NT2/D1 (cell line): ENCODE measurements at regions not wholly inside any gene's neighbourhood (a gene's known extent, or its start where the extent isn't known, plus 50 kb on each side); places are given as distances from the start of the nearest gene placed in this dataset.

Experiments used
- DNase-seq: peaks from one replicate; pipeline ENCODE4 v3.0.0-alpha.2; 2011; ENCODE audit warnings: low read depth, low spot score
- H3K27me3 ChIP-seq: 2 replicates; pipeline ENCODE4 v1.6.0; 2011; ENCODE audit warnings: mild to moderate bottlenecking; ENCODE audit not compliant: insufficient read length, insufficient read depth
- H3K36me3 ChIP-seq: 2 replicates; pipeline ENCODE4 v1.6.1; 2011; ENCODE audit warnings: mild to moderate bottlenecking, low read length, mixed read lengths; ENCODE audit not compliant: insufficient read depth, insufficient read length
- H3K4me1 ChIP-seq: 2 replicates; pipeline ENCODE4 v1.5.1; 2011; ENCODE audit not compliant: insufficient read depth, insufficient read length
- H3K4me3 ChIP-seq: 2 replicates; pipeline ENCODE4 v1.5.1; 2011; ENCODE audit warnings: low read depth; ENCODE audit not compliant: insufficient read length
- H3K9ac ChIP-seq: 2 replicates; pipeline ENCODE4 v1.6.0; 2011; ENCODE audit warnings: low read depth; ENCODE audit not compliant: insufficient read length
- H3K9me3 ChIP-seq: 2 replicates; pipeline ENCODE4 v1.5.1; 2011; ENCODE audit warnings: mild to moderate bottlenecking, low read length; ENCODE audit not compliant: insufficient read depth
- SUZ12 ChIP-seq: IDR thresholded peaks from 2 replicates; pipeline ENCODE4 v1.6.1; 2011; ENCODE audit not compliant: insufficient read length, insufficient read depth; ENCODE audit errors: extremely low read depth
- YY1 ChIP-seq: IDR thresholded peaks from 2 replicates; pipeline ENCODE4 v1.6.1; 2011; ENCODE audit not compliant: insufficient read length, insufficient read depth
- ZNF274 ChIP-seq: IDR thresholded peaks from 2 replicates; pipeline ENCODE4 v1.6.1; 2011; ENCODE audit warnings: mild to moderate bottlenecking, low read depth, low read length

GRCh38 chr22:47335460-47335859 is 573.0 kb downstream of the TBC1D22A start:
- peaks cover 5% of the 10 kb centered on the region; the same call in 1 of the 2 replicates for H3K9me3 ChIP-seq
- DNase-seq: no peak
- H3K9ac ChIP-seq: no peak overlapping the region
- H3K27me3 ChIP-seq: no peaks in the 10 kb centered on the region
- peaks cover under 1% of the 10 kb centered on the region for H3K4me1 ChIP-seq
- no peak for TF ChIP-seq SUZ12
- no peak for TF ChIP-seq ZNF274
- no peak for TF ChIP-seq YY1
- no peaks in the 10 kb centered on the region for H3K36me3 ChIP-seq
- H3K4me3 ChIP-seq: no peak overlapping the region

- no peak for TF ChIP-seq ZNF274
- TF ChIP-seq SUZ12: no peak
- no peak for TF ChIP-seq YY1
- Histone ChIP-seq H3K4me1 (peaks cover 5% of the 10 kb centered on the region), H3K4me3 (no peak overlapping the region), H3K9me3 (peaks cover 5% of the 10 kb centered on the region; the same call in 1 of the 2 replicates), H3K27me3 (no peaks in the 10 kb centered on the region), H3K36me3 (no peaks in the 10 kb centered on the region), H3K9ac (no peak overlapping the region)
- no peak for DNase-seq
These were observed 572.2 kb downstream of the TBC1D22A start for GRCh38 chr22:47334601-47335000.

- no peak for TF ChIP-seq SUZ12
- no peak for TF ChIP-seq YY1
- TF ChIP-seq ZNF274: no peak
- Histone ChIP-seq H3K9me3 (peaks cover 5% of the 10 kb centered on the region; the same call in 1 of the 2 replicates), H3K4me3 (no peak overlapping the region), H3K4me1 (peaks cover 5% of the 10 kb centered on the region), H3K9ac (no peak overlapping the region), H3K36me3 (no peaks in the 10 kb centered on the region), H3K27me3 (no peaks in the 10 kb centered on the region)
- no peak for DNase-seq
These were observed 571.2 kb downstream of the TBC1D22A start for GRCh38 chr22:47333625-47334024.

GRCh38 chr22:47332246-47332980 is 570.0 kb downstream of the TBC1D22A start:
- Histone ChIP-seq H3K9me3 (peaks cover 5% of the 10 kb centered on the region; the same call in 1 of the 2 replicates), H3K27me3 (no peaks in the 10 kb centered on the region), H3K4me1 (peaks cover 5% of the 10 kb centered on the region), H3K36me3 (no peaks in the 10 kb centered on the region), H3K4me3 (no peak overlapping the region), H3K9ac (no peak overlapping the region)
- TF ChIP-seq YY1: no peak
- TF ChIP-seq SUZ12: no peak
- TF ChIP-seq ZNF274: no peak
- no peak for DNase-seq

- Histone ChIP-seq H3K27me3 (no peaks in the 10 kb centered on the region), H3K9me3 (peaks cover 5% of the 10 kb centered on the region; the same call in 1 of the 2 replicates), H3K36me3 (no peaks in the 10 kb centered on the region), H3K4me3 (no peak overlapping the region), H3K9ac (no peak overlapping the region), H3K4me1 (peaks cover 5% of the 10 kb centered on the region)
- DNase-seq: no peak
- TF ChIP-seq ZNF274: no peak
- TF ChIP-seq YY1: no peak
- TF ChIP-seq SUZ12: no peak
These were observed 569.3 kb downstream of the TBC1D22A start for GRCh38 chr22:47331750-47332149.

- no peaks in the 10 kb centered on the region for H3K36me3 ChIP-seq
- H3K9me3 ChIP-seq: peaks cover 5% of the 10 kb centered on the region; the same call in 1 of the 2 replicates
These were observed 567.5 kb downstream of the TBC1D22A start for GRCh38 chr22:47329727-47330650.

GRCh38 chr22:47328550-47329243 is 566.2 kb downstream of the TBC1D22A start:
- Histone ChIP-seq H3K27me3 (no peaks in the 10 kb centered on the region), H3K36me3 (no peaks in the 10 kb centered on the region), H3K4me1 (peaks cover 5% of the 10 kb centered on the region), H3K9ac (no peak overlapping the region), H3K9me3 (peaks cover 3% of the 10 kb centered on the region; the same call in 1 of the 2 replicates), H3K4me3 (no peak overlapping the region)
- no peak for DNase-seq
- TF ChIP-seq SUZ12 (no peak), YY1 (no peak), ZNF274 (no peak)

More at GRCh38 chr22:47329727-47330650, 567.5 kb downstream of the TBC1D22A start:
- H3K4me3 ChIP-seq: no peak overlapping the region
- DNase-seq: no peak
- TF ChIP-seq ZNF274 (no peak), YY1 (no peak), SUZ12 (no peak)
- no peaks in the 10 kb centered on the region for H3K27me3 ChIP-seq
- H3K9ac ChIP-seq: no peak overlapping the region
- H3K4me1 ChIP-seq: peaks cover 5% of the 10 kb centered on the region
